ENCODE measurements at regions not wholly inside any gene's neighbourhood (a gene's known extent, or its start where the extent isn't known, plus 50 kb on each side); places are given as distances from the start of the nearest gene placed in this dataset.
"Not testable (repeated sequence)": the region's sequence is repeated elsewhere in the genome, so short reads cannot be mapped to it uniquely, and the experiment has no call there.

DNA sequence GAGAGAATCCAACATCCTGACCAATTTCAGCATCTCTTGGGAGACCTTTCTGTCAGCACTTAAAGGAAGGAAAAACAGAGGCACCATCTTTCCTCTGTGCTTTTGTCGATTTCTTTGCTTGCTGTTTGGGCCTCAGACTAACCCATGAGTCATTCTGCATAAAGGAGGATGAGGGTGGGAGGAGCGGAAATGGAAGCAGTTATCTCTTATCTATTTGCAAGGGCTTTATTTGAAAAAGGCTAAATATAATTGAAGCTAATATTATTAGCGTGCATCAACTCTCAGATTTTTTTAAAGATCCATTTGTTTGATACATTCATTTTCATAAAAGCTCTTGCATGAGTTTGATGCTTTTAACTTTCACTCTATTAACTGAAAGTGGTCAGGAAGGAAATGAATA lies 72.9 kb downstream of the ZNF622 start:
- no peak for DNase-seq

DNA sequence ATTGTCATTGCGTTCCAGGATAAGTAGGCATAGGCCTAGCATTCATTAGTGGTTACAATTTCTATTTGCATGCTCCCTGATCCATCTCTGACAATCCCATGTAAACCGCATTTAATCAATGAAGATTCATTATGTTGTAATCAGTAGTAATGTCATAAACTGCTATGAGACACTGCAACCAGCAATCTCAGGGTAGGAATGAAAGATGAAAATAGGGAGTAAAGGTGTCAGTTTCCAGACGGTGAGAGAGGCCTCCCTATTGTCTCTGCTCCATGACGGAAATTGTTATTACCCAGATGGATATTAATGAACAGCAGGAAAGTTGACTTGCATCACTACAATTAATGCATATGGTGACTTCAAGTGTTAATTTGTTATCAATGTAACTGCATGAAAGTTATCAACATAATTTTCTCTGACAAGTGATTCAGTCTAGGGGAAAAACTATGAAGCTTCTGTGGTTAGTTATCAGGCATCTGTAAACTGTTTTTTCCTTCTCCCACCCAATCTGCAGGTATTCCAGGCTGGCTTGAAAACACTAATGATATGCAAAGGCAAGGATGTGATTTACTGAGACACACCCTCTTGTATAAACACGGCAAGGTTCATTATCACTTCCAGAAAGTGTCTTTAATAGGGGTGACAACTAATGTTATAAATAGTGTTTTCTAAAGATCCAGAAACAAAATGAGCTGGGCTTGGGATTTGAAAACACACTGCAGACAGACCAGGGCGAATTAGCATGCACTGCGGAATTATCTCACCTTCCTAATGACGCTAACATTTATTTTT lies 73.5 kb downstream of the ZNF622 start:
- no peak for DNase-seq

DNA sequence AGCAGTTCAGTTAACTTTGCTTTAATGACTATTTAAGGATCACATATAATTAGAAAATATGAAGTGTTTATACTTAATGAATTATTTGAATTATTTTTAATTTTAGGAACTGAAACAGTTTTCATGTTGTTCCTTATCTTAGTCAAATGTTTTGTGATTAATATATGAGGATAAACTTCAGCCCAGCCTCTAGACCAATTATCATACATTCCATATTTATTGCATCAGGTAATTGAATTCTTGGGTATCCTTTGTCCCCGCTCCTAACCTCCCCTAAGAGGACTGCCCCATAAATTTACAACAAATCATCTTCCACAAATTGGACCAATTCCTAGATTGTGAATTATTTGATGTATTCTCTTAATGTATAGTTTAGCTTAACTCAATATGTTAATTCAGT lies 74.8 kb downstream of the ZNF622 start:
- no peak for DNase-seq

DNA sequence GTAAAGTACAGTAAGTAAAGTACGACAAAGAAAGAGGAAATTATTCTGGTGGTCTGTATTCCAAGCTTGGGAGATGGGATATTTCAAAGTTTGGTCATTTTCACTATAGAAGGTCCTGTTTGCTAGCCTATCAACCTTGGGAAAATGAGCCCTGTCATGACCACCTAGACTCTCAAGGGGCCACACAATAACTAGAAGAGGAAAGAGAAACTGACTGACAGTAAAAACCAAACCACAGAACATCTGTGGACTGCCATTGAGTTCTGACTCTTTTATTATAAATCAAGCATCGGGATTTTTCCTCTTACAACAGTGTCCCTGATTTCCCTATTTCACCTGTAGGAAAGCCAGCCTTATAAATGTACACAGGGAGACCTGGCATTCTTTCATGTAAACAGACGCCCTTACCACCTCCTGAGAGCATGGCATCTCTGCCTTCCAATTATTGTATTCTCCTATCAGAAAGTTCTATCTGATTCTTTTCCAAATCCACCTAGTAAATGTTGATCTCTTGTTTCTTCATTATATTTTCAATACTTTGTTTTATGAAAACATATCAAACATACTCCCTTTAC lies 80.0 kb downstream of the ZNF622 start:
- no peak for DNase-seq

DNA sequence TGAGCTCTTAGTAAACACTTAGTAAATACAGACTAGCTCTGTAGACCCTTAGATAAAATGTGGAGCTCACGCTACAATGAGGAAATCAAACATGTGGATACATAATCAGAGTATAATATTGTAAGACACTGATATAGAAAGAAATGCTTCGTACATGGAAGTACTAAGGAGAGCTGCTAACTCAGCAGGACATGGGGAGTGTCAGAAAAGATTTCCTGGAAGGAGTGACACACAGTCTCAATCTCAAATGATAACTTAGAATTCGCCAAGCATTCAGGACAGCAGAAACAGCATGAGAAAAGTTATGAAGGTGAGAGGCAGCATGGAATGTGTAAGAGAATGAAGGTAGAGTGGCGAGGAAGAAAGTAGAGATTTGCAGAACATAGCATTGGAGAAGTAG lies 80.8 kb downstream of the ZNF622 start:
- DNase-seq: no peak

DNA sequence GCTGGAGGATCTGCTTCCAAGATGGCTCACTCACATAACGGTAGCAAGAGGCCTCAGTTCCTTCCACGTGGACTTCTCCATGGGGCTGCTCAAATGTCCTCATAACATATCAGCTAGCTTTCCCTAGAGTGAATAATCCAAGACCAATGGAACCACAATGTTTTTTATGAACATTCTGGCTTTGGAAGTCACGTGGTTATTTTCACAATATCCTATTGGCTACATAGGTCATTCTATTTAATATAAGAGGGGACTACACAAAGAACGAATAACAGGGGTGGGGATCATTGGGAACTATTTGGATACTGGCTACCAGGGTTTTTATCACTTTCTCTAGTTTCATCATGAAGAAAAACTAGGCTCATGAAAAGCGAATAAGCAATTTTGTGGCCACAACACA lies 81.4 kb downstream of the ZNF622 start:
- DNase-seq: no peak

DNA sequence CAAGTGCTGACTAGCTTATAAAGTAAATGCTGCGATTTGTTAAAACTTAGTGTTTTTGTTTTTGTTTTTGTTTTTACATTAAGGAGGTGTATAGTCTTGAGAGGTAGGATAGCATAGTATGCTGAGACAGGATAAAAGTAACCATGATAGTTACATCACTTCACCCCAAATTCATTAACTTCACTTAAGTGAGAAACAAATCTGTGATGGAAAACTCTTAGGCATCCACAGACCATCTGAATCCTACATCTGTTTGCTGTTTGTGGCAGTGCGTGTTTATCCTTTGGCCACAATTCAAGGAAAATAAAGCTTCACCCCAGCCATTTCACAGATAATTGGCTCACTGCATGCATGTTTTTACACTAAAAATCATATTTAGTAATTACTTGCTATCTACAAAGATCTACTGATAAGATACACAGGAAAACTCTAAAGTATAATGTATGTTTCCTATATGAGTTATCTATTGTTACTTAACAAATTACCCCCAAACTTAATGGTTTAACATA lies 82.0 kb downstream of the ZNF622 start:
- no peak for DNase-seq

DNA sequence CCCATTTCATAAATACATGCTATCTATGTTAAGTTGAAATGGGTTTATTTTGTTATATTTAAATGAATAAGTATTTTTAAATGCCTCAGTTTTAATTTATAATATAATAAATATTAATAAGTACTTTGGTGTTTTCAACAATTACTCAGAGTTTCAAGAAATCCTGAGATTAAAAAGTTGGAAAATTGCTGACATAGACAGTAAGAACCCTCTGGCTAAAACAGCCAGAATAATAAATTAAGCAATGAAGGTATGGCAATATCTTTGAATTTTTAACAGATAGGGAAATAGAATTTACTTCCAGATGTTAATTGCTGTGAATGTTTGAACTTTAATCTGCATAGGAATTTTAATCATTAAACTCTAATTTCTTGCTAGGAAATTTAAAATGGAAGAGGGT lies 83.6 kb downstream of the ZNF622 start:
- no peak for DNase-seq

DNA sequence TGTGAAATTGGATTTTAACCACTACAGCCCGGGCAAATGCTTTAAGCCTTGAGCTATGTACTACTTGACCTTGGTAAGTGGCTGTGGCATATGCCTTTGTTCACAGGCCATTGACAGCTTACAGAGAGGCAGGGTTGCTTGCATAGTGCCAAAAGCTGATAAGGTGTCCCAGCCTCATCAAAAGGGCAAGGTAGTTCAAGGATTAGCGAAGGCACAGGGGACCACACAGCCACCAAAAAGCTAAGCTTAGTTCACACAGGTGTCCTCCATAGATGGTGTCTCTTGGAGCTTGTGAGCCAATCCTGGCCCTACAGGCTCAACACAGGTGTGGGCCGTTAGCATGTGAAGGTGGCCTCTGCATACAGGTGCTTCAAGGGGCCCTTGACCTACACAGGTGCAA lies 86.8 kb downstream of the ZNF622 start:
- DNase-seq: no peak

DNA sequence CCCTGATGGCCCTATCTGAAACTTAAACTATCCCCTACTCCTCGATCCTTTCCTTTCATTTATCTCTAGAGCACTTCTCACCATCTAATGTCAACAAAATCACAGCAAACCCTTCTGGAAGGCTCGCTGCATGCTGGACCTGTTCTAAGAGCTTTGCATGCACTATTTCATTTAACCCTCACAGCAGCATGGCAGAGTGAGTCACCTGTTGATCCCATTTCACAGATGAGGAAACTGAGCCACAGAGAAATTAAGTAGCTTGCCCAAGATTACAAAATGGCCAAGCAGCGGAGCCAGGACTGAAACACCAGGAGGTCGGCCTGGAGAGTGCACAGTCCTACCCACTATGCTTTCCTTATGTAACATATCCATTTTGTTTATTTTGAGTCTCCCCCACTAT lies 93.1 kb downstream of the ZNF622 start:
- no peak for DNase-seq

DNA sequence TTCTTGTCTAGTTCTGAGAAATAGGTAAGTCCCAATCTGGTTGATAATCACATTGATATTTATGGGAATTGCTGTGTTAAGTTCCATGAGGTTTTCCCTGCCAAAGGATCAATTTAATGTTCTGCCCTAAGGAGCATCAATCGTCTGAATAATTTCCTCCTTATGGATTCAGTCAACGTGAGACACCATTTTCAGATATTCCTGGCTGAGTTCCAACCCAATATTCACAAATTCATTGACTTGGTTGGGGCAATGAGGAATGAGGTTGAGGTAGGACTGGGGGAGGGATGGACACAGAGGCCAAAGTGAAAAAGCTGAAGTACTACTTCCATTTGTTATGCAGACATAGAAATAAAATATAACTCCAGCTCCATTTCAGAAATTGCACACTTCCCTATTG lies 99.1 kb downstream of the ZNF622 start:
- DNase-seq: no peak

DNA sequence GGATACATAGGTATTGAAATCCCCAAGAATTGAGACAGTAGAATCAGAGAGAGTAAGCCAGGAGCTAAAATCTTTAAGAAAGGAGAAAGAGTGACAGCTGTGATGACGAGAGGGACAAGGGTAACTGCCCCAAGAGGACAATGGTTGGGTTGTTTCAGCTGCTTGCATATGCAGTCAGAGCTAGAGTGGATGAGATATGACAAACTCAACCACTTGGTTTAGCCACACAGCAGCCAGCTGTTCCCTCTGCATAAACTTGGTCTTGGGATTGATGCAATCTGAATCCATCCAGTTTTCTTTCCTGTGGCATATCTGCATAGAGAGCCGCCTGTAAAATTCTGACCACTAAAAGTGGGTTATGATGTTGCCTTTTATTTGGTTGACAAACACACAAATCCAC lies 100.7 kb downstream of the ZNF622 start:
- peak; percentile 32 for DNase-seq

DNA sequence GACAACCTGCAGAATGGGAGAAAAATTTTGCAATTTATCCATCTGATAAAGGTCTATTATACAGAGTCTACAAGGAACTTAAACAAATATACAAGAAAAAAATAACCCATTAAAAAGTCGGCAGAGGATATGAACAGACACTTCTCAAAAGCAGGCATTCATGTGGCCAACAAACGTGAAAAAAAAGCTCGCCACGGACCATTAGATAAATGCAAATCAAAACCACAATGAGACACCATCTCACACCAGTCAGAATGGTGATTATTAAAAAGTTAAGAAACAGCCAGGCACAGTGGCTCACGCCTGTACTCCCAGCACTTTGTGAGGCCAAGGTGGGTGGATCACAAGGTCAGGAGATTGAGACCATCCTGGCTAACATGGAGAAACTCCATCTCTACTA lies 112.2 kb downstream of the ZNF622 start:
- not testable (repeated sequence) for DNase-seq

DNA sequence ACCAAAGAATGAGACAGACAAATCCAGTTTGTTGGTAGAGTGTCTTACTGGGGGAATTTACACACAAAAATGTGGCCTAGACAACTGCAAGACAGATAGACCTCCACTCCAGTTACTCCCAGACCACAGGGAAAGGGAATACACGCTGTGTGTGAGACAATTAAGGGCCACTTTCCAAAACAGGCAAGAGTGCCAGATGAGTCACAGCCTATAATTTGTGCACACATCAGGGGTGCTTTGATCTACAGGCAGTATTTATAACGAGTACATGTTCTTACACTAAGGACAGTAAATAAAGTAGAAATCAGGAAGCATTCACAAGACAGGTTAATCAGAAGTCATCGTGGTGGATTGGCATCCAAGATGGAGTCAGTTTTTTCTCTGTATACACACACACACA lies 114.8 kb downstream of the ZNF622 start:
- DNase-seq: no peak

DNA sequence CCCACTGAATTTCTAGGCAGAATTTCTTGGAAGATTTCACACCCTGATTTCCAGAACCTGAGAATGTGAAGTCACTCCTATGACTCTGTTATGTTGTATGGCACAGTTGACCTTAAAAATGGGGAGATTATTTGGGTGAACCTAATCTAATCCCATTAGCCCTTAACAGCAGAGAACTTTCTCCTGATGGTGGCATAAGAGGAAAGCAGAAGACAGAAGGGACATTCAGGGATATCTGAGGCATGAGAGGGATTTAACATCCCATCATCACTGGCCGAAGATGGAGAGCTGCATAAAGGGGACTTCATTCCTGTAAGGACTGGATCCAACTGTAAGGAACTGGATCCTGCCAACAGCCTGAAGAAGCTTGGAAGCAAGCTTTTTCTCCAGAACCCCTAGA lies 119.2 kb downstream of the ZNF622 start:
- no peak for DNase-seq

DNA sequence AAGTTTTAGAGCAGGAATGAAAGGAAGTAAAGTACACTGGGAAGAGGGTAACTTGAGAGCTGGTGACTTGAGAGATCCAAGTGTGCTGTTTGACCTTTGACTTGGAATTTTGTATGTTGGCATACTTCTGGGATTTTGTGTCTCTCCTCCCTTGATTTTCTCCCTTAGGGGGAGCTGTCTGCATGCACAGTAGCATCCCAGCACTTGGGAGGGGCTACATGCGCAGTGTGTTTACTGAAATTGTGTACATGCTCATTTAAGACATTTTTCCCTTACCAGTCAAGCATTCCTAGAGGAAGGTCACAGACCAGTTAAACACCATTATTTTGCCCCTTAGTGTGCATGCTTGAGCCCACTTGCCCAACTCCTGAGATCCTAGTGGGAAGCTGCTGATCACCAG lies 120.1 kb downstream of the ZNF622 start:
- no peak for DNase-seq

DNA sequence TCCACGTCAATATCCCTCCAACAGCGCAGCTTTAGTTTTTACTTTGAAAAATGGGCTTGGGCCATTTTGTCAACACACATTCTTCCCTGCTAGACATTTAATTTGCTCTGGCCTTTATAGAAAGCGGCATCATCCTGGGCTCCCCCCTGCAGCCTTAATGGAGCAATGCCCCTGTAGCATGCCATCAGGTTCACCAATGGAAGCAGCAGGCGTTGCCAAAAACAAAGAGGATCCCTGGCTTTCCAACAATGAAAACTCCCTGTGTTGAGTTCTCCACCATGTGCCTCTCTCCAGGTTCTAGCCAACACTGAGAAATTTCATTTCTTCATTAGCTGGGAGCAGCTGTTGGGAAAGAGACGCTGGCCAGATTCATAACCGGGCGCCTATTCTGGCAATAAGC lies 139.5 kb downstream of the ZNF622 start:
- no peak for DNase-seq

DNA sequence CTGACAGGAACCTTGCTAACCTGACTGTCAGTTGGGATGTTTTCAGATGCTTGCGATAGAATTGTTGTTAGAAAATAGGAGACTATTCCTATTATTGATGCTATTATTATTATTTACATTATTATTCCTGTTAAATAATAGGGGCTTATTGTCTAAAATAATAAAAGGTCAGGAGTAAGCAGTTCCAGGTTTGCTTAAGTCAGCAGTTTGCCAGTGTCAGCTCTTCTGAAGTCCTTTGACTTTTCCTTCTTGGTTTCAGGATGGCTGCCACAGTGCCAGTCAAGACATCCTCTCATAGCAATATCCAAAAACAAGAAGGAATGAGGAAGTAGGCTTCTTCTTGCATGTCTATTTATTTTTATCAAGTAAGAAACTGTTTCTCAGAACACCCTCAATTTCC lies 141.7 kb upstream of the MARCHF11 start:
- DNase-seq: no peak

DNA sequence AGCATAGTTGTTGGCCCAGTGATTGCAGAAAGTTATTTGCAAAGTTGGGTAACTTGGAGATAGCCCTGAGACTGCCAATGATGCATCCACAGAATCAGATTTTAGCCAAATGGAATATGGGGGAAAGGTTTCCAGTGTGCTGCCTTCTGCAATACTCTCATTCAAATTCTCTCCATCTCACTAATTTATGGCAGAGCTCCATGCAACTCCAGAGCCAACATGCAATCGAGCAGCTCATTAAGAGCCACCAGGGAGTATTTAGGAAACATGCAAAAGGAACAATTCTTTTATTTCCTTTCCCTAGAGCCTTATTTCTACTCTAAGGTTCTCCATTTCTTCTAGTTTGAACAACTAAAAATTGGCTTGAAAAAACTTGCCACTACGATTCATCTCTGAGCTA lies 135.9 kb upstream of the MARCHF11 start:
- no peak for DNase-seq

DNA sequence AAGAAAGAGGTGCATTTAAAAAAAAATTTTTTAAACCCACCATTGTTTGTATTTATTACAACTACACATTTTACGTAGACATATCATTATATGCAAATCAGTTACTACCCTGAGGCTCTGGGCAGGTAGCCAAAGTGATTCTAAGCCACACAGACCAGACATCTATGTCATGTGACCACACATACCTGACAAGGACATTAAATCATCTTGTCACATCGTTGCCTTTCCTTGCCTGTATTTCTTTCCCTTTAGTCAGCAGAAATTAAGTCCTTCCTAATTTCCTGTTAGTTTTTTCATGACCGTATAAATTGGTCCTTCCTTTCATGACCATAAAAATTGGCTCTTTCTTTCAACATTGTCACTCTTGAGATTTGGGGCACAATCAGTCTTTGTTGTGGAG lies 134.2 kb upstream of the MARCHF11 start:
- DNase-seq: no peak

DNA sequence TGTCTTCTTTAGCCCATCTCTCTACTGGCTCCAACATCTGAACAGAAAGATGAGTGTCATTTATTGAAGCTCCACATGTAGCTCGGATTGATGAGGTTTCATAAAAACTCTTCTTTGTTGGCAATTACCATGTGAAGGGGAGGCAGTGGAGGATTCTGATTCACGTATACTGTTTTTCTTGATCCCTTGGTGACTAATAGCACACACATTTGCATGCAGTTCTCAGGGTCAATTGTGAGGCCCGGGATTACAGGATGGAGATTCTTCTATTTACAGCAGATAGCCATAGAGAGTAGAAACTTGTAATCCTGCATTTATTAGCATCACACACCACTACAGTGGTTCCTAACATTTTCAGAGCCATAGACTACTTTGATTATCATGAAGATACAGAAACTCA lies 133.2 kb upstream of the MARCHF11 start:
- DNase-seq: no peak

DNA sequence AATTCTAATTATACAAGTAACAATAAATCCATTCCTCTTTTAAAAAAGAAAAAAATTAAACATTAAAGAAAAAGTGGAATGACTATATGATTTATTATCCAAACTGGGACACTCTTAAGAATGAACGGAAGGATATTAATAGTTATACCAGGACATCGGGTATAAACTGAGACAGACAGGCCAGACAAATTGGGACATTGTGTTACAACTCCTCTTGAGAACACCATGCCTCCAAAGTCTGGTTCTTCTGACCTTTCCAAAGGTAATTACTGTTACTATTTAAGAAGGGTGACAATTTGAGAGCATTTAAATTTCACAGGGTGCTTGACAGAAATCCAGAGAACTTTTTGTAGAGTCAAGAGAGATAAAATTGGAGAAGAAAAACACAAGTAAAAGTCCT lies 132.1 kb upstream of the MARCHF11 start:
- no peak for DNase-seq

DNA sequence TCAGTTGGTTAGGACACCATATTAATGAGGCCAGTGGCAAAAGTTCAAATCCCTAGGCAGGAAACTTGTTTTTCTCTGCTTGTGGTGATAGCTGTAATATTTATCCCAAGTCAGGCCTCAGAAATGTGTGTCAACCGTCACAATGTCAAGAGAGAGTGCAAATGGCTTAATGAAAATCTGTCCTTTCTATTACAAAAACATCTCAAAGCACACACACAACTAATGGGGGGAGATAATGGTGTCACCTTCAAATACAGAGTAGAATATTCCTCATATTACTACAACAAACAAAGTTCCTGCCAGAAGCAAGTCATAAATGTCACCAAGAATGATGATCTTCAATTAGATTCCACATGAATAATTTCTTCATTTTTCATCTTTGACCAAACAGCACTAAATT lies 127.2 kb upstream of the MARCHF11 start:
- DNase-seq: no peak

DNA sequence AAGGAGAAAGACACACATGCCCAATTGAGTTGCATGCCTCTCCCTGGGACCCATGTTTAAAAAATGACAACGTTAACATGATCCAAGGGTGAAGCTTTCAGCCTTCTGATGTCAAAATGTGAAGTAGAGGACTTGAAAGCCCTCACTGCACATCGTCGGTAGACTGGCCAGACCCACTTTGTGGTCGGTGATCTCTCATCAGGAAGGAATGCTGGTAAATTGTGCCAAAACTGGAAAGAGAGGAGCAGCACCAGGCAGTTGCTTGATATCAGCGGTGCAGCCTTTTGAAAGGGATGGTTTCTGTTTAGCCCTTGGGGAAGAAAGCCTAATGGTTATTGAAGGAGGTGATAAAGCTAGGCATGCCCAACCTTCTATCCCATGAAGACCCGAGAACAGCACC lies 125.3 kb upstream of the MARCHF11 start:
- no peak for DNase-seq

DNA sequence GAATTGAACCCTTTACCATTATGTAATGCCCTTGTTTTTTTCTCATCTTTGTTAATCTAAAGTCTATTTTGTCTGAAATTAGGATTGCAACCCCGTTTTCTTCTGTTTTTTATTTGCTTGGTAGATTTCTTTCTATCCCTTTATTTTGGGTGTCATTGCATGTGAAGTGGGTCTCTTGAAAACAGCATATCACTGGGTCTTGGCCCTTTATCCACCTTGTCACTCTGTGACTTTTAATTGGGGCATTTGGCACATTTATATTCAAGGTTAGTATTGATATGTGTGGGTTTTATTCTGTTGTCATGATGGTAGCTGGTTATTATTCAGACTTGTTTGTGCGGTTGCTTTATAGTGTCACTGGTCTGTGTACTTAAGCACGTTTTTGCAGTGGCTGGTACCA lies 117.4 kb upstream of the MARCHF11 start:
- DNase-seq: no peak

Measured in eye (tissue), 1 donor.